HUES48 (cell line): ENCODE measurements at regions not wholly inside any gene's neighbourhood (a gene's known extent, or its start where the extent isn't known, plus 50 kb on each side); places are given as distances from the start of the nearest gene placed in this dataset.

Source experiments
- H3K27ac ChIP-seq: one replicate; pipeline ENCODE4 v1.7.0; 2013; ENCODE audit warnings: low read depth, low read length, inconsistent platforms
- H3K27me3 ChIP-seq: 2 replicates; pipeline ENCODE4 v1.6.1; 2013; ENCODE audit warnings: mild to moderate bottlenecking, low read length; ENCODE audit not compliant: control insufficient read depth, insufficient read depth
- H3K36me3 ChIP-seq: 2 replicates; pipeline ENCODE4 v1.6.1; 2013; ENCODE audit warnings: low read length; ENCODE audit not compliant: control insufficient read depth, insufficient read depth
- H3K4me1 ChIP-seq: 2 replicates; pipeline ENCODE4 v1.6.1; 2013; ENCODE audit warnings: mild to moderate bottlenecking, low read length; ENCODE audit not compliant: control insufficient read depth, insufficient read depth
- H3K4me3 ChIP-seq: 2 replicates; pipeline ENCODE4 v1.5.1; 2013; ENCODE audit warnings: mild to moderate bottlenecking, low read depth, low read length
- H3K9ac ChIP-seq: 2 replicates; pipeline ENCODE4 v1.6.1; 2013; ENCODE audit warnings: mild to moderate bottlenecking, low read depth, low read length, moderate library complexity
- H3K9me3 ChIP-seq: 2 replicates; pipeline ENCODE4 v1.6.1; 2013; ENCODE audit warnings: low read length; ENCODE audit not compliant: control insufficient read depth, insufficient read depth

DNA sequence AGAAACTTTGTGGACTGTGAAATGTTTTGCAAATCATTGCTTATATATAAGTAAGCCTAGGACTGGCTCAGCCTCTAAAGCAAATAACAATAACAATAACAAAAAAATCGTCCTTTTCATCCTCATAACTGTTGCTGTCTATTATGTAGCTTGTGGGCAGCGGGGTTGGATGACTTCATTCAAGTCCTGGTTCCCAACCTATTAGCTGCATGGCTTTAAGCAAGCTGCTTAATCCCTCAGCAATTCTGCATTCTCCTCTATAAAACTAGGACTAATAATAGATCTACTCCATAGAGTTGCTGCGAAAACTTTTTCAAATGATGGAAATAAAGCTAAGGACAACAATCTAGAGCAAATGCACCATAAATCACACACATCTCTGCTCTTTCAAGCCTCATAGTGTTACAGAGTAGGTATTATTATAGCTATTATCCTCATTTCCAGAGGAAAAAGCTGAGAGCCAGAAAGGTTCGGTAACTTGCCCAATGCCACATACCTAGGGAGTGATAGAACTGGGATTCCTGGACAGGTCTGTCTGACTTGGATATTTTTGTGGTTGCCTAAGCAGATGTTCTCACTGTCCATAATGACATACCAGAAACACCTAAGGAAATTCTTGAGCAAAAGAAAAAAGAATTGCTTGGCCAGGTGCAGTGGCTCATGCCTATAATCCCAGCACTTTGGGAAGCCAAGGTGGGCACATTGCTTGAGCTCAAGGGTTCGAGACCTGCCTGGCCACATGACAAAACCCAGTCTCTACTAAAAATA, 98.8 kb upstream of the ADRA1B start:
- no peaks in the 10 kb centered on the region for H3K9me3 ChIP-seq
- no peaks in the 10 kb centered on the region for H3K36me3 ChIP-seq
- H3K4me3 ChIP-seq = no peak overlapping the region
- H3K4me1 ChIP-seq = peaks cover 10% of the 10 kb centered on the region
- H3K9ac ChIP-seq = no peak overlapping the region
- H3K27ac ChIP-seq = no peak overlapping the region
- no peaks in the 10 kb centered on the region for H3K27me3 ChIP-seq

DNA sequence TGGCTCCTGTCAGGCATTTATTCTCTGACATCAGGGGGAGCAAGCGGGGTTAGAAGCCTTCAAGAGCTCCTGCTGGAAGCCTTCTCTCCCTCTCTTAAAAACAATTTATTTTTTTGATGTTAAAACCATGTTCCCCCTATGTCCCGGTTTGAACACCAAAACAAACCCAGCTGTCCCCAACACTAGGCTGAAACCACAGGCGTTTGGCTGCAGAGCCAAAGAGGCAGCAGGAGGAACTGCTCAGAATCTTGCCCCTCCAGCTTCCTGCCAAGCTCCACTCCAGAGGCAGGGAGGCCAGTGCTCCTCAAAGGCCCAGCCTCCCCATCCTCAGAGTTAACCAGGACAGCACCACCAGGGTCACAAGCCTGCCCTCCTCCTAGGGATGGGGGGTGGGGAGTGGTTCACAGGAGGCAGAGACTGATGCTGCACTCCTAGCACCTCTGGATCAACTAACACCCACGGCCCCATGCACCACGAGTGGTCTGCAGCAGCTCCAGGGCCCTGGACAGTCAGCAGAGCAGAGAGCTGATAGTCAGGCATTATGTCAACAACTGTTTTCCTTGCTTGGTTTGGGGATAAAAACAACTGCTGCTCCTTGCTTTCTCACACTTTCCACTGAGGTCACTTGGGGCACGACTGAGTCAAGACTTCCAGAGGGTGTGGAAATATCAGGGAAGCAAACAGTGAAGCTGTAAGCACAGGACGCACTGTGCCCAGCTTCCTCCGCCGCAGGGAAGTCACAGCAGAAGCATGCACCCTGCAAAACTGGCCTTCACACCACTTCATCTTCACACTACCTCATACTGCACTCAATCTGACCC, 96.5 kb upstream of the ADRA1B start:
- Histone ChIP-seq H3K4me3 (no peak overlapping the region), H3K9ac (no peak overlapping the region), H3K4me1 (peaks cover 10% of the 10 kb centered on the region), H3K27ac (no peak overlapping the region), H3K9me3 (no peaks in the 10 kb centered on the region), H3K27me3 (no peaks in the 10 kb centered on the region), H3K36me3 (no peaks in the 10 kb centered on the region)

- Histone ChIP-seq H3K9me3 (no peaks in the 10 kb centered on the region), H3K36me3 (no peaks in the 10 kb centered on the region), H3K9ac (no peak overlapping the region), H3K27ac (no peak overlapping the region), H3K4me1 (peaks cover 9% of the 10 kb centered on the region), H3K27me3 (no peaks in the 10 kb centered on the region), H3K4me3 (no peak overlapping the region)
Measured at GRCh38 chr5:159820692-159821091, 95.6 kb upstream of the ADRA1B start.

DNA sequence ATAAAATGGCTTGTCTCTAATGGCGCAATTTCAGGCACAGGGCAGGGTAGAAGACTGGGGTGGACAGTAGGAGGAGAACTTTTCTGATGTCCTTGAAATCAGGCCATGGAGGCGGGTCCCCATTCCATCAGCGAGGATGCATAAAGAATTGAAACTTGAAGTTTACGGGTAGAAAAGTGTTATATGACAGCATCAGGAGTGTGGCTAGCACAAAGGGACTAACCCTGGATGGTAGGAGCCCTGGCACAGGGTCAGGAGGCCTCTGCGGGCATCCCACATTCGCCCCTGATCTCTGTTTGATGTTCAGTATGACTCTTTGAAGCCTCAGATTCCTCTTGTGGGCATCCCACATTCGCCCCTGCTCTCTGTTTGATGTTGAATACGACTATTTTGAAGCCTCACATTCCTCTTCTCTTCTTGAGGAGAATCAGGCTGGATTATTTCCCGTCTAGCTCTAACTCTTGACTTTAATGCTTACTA, 94.8 kb upstream of the ADRA1B start:
- no peaks in the 10 kb centered on the region for H3K36me3 ChIP-seq
- H3K27me3 ChIP-seq = no peaks in the 10 kb centered on the region
- no peaks in the 10 kb centered on the region for H3K9me3 ChIP-seq
- no peak overlapping the region for H3K27ac ChIP-seq
- H3K9ac ChIP-seq = no peak overlapping the region
- H3K4me1 ChIP-seq = peaks cover under 1% of the 10 kb centered on the region; the same call in 1 of the 2 replicates
- no peak overlapping the region for H3K4me3 ChIP-seq

- Histone ChIP-seq H3K4me3 (no peak overlapping the region), H3K4me1 (no peaks in the 10 kb centered on the region), H3K36me3 (no peaks in the 10 kb centered on the region), H3K9me3 (no peaks in the 10 kb centered on the region), H3K27me3 (no peaks in the 10 kb centered on the region), H3K9ac (no peak overlapping the region), H3K27ac (no peak overlapping the region)
Measured at GRCh38 chr5:159824188-159825161, 91.8 kb upstream of the ADRA1B start.

GRCh38 chr5:159825551-159826051, 90.7 kb upstream of the ADRA1B start:
- no peak overlapping the region for H3K4me3 ChIP-seq
- H3K36me3 ChIP-seq = no peaks in the 10 kb centered on the region
- no peaks in the 10 kb centered on the region for H3K4me1 ChIP-seq
- no peak overlapping the region for H3K27ac ChIP-seq
- H3K27me3 ChIP-seq = no peaks in the 10 kb centered on the region
- H3K9me3 ChIP-seq = no peaks in the 10 kb centered on the region
- no peak overlapping the region for H3K9ac ChIP-seq

DNA sequence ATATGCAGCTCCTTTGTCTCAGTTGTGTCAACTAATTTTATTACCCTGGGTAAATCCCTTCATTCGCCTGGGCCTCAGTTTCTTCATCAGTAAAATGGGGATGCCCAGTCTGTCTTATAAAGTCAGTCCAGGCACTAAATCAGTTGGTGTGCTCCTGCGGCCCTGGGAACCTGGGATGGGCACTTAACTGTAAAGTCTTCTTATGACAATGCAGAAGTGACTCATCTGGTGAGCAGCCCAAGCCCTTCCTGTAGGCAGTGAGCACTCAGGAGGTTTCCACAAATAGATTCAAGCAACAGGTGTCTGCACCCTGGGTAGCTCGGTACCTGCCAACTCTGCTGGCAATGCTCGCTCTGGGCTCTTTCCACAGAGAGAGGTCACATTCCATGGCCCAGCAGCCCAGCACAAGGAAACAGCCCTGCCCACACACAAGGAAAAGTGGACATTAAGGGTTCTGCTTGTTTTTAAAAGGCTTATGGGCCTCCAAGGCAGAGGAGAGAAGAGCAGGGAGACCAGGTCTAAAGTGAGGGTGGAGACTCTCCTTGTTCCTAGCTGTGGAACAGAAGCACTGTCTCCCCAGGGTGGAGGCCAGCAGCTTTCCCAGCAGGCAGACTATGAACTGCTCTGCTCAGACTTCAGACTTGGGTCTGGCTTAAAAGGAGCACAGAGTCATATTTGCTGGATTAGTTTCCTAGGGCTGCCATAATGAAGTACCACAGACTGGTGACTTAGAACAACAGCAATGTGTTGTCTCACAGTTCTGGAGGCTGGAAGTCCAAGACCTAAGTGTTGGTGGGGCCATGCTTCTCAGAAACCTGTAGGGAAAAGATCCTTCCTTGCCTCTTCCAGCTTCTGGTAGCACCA, 89.7 kb upstream of the ADRA1B start:
- Histone ChIP-seq H3K4me3 (no peak overlapping the region), H3K27me3 (no peaks in the 10 kb centered on the region), H3K27ac (no peak overlapping the region), H3K4me1 (no peaks in the 10 kb centered on the region), H3K9me3 (no peaks in the 10 kb centered on the region), H3K9ac (no peak overlapping the region), H3K36me3 (no peaks in the 10 kb centered on the region)

DNA sequence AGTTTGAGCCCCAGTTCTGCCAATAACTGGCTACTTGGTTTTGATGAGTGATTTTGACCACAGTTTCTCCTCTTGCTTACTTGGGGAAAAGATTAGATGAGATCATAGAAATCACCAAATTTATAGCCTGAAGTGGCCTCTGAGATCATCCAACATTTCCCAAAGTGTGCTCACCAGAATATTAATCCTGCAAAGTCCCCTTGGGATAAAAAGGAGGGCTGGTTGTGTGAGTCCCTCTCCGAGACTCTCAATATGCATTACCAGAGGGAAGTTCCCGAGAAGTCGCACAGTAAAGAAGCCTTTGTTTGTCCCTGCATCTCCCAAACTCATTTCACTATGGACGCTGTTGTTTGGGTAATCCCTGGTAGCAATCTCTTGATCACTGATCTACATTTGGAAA, 88.4 kb upstream of the ADRA1B start:
- H3K9ac ChIP-seq = no peak overlapping the region
- no peaks in the 10 kb centered on the region for H3K4me1 ChIP-seq
- no peaks in the 10 kb centered on the region for H3K27me3 ChIP-seq

GRCh38 chr5:159832073-159832472, 84.2 kb upstream of the ADRA1B start:
- Histone ChIP-seq H3K36me3 (no peaks in the 10 kb centered on the region), H3K4me3 (no peak overlapping the region), H3K9me3 (no peaks in the 10 kb centered on the region), H3K27me3 (no peaks in the 10 kb centered on the region), H3K4me1 (no peaks in the 10 kb centered on the region), H3K27ac (no peak overlapping the region), H3K9ac (no peak overlapping the region)

More for the DNA sequence above, 88.4 kb upstream of the ADRA1B start:
- Histone ChIP-seq H3K9me3 (no peaks in the 10 kb centered on the region), H3K4me3 (no peak overlapping the region), H3K27ac (no peak overlapping the region), H3K36me3 (no peaks in the 10 kb centered on the region)

GRCh38 chr5:159833088-159833487, 83.2 kb upstream of the ADRA1B start:
- no peaks in the 10 kb centered on the region for H3K36me3 ChIP-seq
- H3K27me3 ChIP-seq = no peaks in the 10 kb centered on the region
- H3K4me3 ChIP-seq = no peak overlapping the region
- no peak overlapping the region for H3K9ac ChIP-seq
- H3K9me3 ChIP-seq = no peaks in the 10 kb centered on the region
- H3K4me1 ChIP-seq = no peaks in the 10 kb centered on the region
- H3K27ac ChIP-seq = no peak overlapping the region
